ENCODE measurements at regions not wholly inside any gene's neighbourhood (a gene's known extent, or its start where the extent isn't known, plus 50 kb on each side); places are given as distances from the start of the nearest gene placed in this dataset.
A peak's percentile ranks its signal among the peaks of the same experiment; 100 is the strongest.
"Not testable (repeated sequence)": the region's sequence is repeated elsewhere in the genome, so short reads cannot be mapped to it uniquely, and the experiment has no call there.

- not testable (repeated sequence) for DNase-seq
These were observed 87.0 kb upstream of the RANBP6 start for GRCh38 chr9:6102336-6102987.

- not testable (repeated sequence) for DNase-seq
These were observed 86.3 kb upstream of the RANBP6 start for GRCh38 chr9:6101725-6102124.

GRCh38 chr9:6099346-6099745 lies 83.9 kb upstream of the RANBP6 start:
- DNase-seq: not testable (repeated sequence)

GRCh38 chr9:6098431-6098830 lies 83.0 kb upstream of the RANBP6 start:
- no peak for DNase-seq

DNA sequence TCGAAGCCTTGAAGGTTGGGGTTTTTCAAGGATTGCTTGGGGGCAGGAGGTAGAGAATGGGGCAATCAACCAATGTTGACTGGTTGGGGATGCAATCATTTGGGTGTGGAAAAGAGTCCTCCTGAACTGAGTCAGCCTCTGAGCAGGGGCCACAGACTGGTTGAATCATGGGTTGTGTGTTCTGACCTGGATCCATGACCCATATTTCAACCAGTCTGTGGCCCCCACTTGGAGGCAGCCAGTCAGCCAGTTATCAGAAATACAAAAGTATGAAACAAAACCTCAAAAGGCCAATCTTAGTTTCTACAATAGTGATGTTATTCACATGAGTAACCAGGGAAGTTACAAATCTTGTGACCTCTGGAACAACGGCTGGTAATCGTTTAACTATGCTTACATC lies 81.4 kb upstream of the RANBP6 start:
- no peak for DNase-seq

DNA sequence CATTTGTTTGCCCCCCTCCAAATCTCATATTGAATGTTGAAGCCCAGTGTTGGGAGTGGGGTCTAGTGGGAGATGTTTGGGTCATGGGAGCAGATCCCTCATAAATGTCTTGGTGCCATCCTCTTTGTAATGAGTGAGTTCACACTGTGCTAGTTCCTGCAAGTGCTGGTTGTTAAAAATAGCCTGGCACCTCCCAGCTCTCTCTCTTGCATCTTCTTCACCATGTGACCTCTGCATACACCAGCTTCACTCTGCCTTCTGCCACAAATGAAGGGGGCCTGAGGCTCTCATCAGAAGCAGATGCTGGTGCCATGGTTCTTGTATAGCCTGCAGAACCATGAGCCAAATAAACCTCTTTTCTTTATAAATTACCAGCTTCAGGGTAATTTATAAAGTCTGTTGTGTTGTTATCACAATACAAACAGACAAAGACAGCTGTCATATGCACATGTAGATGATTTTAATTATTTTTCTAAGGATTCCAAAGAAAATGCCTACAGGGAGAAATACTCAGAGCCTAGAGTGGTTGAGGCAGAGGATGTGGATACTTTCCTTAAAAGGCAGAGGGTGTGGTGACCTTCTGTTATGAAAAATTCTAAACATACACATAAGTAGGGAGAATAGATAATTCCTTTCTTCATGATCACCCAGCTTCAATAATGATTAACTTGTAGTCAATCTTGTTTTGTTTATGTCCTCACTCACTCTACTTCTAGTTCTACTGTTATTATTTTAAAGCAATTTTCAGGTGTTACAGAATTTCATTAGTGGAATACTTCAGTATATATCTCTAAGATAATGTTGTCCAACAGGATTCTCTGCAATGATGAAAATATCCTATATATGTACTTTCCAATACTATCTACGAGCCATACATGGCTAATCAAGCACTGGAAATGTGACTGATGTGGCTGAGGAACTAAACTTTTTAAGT lies 75.1 kb upstream of the RANBP6 start:
- DNase-seq: no peak

DNA sequence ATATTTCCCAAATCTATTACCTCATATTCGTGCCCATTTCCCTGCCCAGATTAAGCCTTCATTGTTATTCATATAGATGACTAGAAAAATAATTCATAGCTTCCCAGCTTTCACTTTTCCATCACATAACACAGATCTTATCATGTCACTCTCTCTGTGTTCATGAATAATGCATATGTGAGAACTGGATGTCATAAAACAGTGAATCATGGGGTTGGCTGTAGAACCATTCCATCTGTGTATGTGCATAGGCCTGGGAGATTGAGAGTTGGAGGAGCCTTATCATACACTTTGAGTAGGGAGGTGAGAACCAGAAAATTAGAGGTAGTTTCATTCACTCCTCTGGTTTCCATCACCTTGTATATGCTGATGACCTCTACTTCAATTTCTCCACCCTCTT lies 73.9 kb upstream of the RANBP6 start:
- no peak for DNase-seq

- no peak for DNase-seq
These were observed 70.7 kb upstream of the RANBP6 start for GRCh38 chr9:6086006-6086655.

DNA sequence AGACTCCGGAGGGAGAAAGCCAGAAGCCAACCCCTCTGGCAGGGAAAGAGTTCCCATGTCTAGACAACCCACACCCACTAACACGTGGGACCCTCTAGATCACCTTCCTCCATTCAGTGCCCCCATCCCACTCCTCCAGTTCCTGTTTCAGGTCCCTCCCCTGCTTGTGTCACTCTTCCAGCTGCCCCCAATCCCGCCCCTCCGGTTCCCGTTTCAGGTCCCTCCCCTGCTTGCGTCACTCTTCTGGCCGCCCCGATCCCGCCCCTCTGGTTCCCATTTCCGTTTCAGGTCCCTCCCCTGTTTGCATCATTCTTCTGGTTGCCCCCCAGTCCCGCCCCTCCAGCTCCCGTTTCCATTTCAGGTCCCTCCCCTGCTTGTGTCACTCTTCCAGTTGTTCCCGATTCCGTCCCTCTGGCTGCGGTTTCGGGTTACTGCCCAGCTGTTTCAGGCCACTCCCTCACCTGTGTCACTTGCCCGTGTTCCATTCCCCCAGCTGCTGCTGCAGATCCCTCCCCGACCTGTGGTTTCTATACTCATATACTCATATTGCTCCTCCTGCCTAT lies 64.8 kb upstream of the RANBP6 start:
- peak; percentile 41 for DNase-seq

GRCh38 chr9:6079386-6079785 lies 64.0 kb upstream of the RANBP6 start:
- DNase-seq: no peak

DNA sequence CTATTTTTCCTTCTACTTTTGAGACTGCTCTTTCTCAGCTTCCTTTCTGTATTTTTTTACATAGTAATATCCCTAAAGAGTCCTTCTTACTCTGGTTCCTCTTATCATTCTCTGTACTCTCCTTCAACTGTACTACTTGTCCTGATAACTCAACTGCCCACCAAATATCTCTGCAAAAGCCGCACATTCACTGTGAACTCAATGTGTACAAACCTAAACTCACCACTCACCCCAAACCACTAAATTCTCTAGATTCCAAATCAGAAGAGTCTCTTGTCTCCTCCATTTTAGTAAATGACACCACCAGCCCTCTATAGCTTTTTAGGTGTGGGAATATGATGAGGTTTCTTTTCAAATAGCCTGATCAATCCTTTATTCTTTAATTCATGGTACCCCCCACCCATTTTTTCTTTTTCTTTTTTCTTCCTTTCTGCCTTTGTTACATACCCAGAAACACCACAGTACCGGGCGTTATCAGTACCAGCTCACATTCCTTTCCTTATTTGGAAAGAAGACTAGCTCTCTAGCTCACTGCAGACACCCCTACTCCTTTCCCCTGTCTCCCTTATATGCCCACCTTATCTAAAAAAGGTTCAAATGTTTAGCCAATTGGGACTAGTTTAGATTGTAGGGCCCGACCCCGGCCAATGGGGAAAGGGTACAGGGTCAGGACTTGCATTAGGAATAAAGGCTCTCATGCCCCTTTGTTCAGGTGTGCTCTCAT lies 63.1 kb upstream of the RANBP6 start:
- DNase-seq: no peak

- DNase-seq: no peak
These were observed 61.4 kb upstream of the RANBP6 start for GRCh38 chr9:6076851-6077250.

DNA sequence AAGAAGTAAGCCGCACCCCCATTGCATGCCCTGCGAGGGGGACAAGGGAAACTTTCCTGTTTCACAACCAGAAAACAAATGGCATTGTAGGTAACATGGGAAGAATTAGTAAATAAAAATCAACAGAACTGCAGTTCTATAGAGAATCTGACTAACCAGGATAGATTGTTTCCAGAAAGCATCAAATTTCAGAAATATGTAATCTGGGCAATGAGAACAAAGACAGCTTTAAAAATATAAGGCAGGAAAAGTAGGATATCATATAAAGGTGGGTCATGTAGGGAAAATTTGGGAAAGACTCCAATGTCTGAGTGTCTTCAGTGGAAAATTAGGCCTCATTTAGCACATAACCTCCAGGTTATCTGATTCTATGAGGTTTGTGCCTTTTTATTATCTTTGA lies 58.3 kb upstream of the RANBP6 start:
- DNase-seq: no peak

- DNase-seq: no peak
These were observed 57.4 kb upstream of the RANBP6 start for GRCh38 chr9:6072865-6073264.

DNA sequence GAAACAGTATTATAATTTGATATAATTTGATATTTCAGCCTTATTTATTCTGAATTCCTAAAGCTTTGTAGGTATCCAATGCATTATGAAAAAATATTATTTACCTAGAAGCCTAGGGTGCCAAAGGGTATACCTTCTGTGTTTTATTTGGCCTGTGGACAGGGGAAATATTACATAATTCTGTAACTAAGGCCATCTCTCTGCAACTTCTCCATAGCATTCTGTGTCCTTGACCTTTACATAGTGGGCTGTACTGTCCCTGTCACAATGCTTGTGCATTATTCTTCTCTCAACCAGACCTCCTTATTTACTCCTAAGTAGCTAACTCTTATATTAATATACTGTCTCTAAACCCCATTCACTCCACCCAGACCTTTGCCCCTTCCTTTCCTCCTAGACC lies 57.0 kb upstream of the RANBP6 start:
- no peak for DNase-seq

- no peak for DNase-seq
These were observed 53.6 kb upstream of the RANBP6 start for GRCh38 chr9:6068983-6069382.

GRCh38 chr9:6067426-6067825 lies 52.0 kb upstream of the RANBP6 start:
- DNase-seq: no peak

All from NCI-H1436 treated with DMSO at 0.1 percent for 48 hours (cell line).